T-cell (primary cell): ENCODE measurements at regions not wholly inside any gene's neighbourhood (a gene's known extent, or its start where the extent isn't known, plus 50 kb on each side); places are given as distances from the start of the nearest gene placed in this dataset.

Experiments used
- ATAC-seq, 4 experiments: fragments of 200-7000 bp in 3 of 4; fragments of 150-1000 bp in 1 of 4; cut with Tn5 transposase; replicated peaks in 1 of 4; 1 replicate in 3 of 4; 2 replicates in 1 of 4; pipeline ENCODE4 v1.10.0; 2021; ENCODE audit warnings: moderate library complexity in 3 of 4, mild to moderate bottlenecking in 2 of 4, moderate number of reproducible peaks in 1 of 4
- CTCF ChIA-PET, 2 donors: fragments of 300-600 bp; sonication (Branson Sonifier 250); formaldehyde crosslinking; loops; one replicate each; lab custom pipeline; 2022; ENCODE audit warnings: antibody characterized with exemption in 2 of 2; lab: Charles Lee
- POLR2A ChIA-PET, 2 donors: fragments of 300-600 bp; sonication (Branson Sonifier 250); formaldehyde crosslinking; loops; one replicate each; lab custom pipeline; 2022; ENCODE audit warnings: antibody characterized with exemption in 2 of 2; lab: Charles Lee
- DNase-seq, 35 experiments: peaks; one replicate each; pipeline versions ENCODE4 v3.0.0 to v3.0.0-alpha.2; 2013 to 2023
- H3K27ac ChIP-seq: one replicate; pipeline ENCODE4 v1.5.1; 2013; ENCODE audit warnings: low read length
- H3K27me3 ChIP-seq, 2 experiments: replicated peaks in 1 of 2; 1 replicate in 1 of 2; 2 replicates in 1 of 2; pipeline versions ENCODE4 v1.6.1 to v1.7.0; 2013; ENCODE audit warnings: low read length in 1 of 2, mixed read lengths in 1 of 2; ENCODE audit not compliant: control insufficient read depth in 2 of 2, insufficient read depth in 2 of 2; ENCODE audit errors: extremely low read depth in 1 of 2
- H3K36me3 ChIP-seq, 2 donors: 1 replicate in 1 of 2; 2 replicates in 1 of 2; pipeline versions ENCODE4 v1.6.1 to v1.7.0; 2013; ENCODE audit warnings: low read length in 1 of 2; ENCODE audit not compliant: control insufficient read depth in 2 of 2, insufficient read depth in 1 of 2; ENCODE audit errors: extremely low read depth in 1 of 2
- H3K4me1 ChIP-seq, 2 experiments: 1 replicate in 1 of 2; 2 replicates in 1 of 2; pipeline versions ENCODE4 v1.6.1 to v1.7.0; 2013; ENCODE audit warnings: low read length in 2 of 2, mixed read lengths in 1 of 2; ENCODE audit not compliant: insufficient read depth in 2 of 2, control insufficient read depth in 1 of 2; ENCODE audit errors: extremely low read depth in 1 of 2
- H3K4me3 ChIP-seq, 2 donors: 1 replicate in 1 of 2; 2 replicates in 1 of 2; pipeline versions ENCODE4 v1.5.1 to v1.7.0; 2013; ENCODE audit warnings: mild to moderate bottlenecking in 2 of 2, low read length in 1 of 2, moderate library complexity in 1 of 2; ENCODE audit not compliant: control insufficient read depth in 1 of 2; ENCODE audit errors: extremely low read depth in 1 of 2
- H3K9me3 ChIP-seq: 2 replicates; pipeline ENCODE4 v1.7.0; 2013
- H3K27ac Mint-ChIP-seq, 2 donors: one replicate each; pipeline ENCODE4 v1.8.0; 2020 to 2021; ENCODE audit warnings: mild to moderate bottlenecking in 2 of 2, mixed read lengths in 2 of 2
- H3K27me3 Mint-ChIP-seq, 2 donors: one replicate each; pipeline ENCODE4 v1.8.0; 2021 to 2022; ENCODE audit warnings: mixed read lengths in 2 of 2
- H3K36me3 Mint-ChIP-seq: one replicate; pipeline ENCODE4 v1.8.0; 2021; ENCODE audit warnings: mixed read lengths
- H3K4me1 Mint-ChIP-seq, 3 donors: one replicate each; pipeline ENCODE4 v1.8.0; 2020 to 2022; ENCODE audit warnings: mixed read lengths in 3 of 3, mild to moderate bottlenecking in 1 of 3
- H3K4me3 Mint-ChIP-seq, 3 donors: one replicate each; pipeline ENCODE4 v1.8.0; 2020 to 2022; ENCODE audit warnings: mild to moderate bottlenecking in 3 of 3, mixed read lengths in 3 of 3, moderate library complexity in 3 of 3
- H3K9me3 Mint-ChIP-seq, 3 donors: one replicate each; pipeline ENCODE4 v1.8.0; 2020 to 2022; ENCODE audit warnings: mixed read lengths in 3 of 3
- WGBS: methylation state at CpG from one replicate; pipeline ENCODE4 v1.1.5; 2013; ENCODE audit warnings: missing lambda C conversion rate; ENCODE audit not compliant: insufficient coverage; 5-methylcytosine and 5-hydroxymethylcytosine counted together

- no peaks in the 10 kb centered on the region for H3K36me3 Mint-ChIP-seq
These were observed 240.2 kb downstream of the IRX1 start for GRCh38 chr5:3835811-3836210.

GRCh38 chr5:3836528-3836927 is 240.9 kb downstream of the IRX1 start:
- Mint-ChIP-seq H3K27ac (no peak overlapping the region), H3K4me3 (no peak overlapping the region), H3K36me3 (no peaks in the 10 kb centered on the region), H3K9me3 (peaks cover 0 to 4% (median 4%) of the 10 kb centered on the region in 3 donors), H3K27me3 (no peaks in the 10 kb centered on the region), H3K4me1 (no peaks in the 10 kb centered on the region)
- H3K36me3 ChIP-seq = no peaks in the 10 kb centered on the region
- H3K27ac ChIP-seq = no peak overlapping the region
- H3K4me3 ChIP-seq = no peak overlapping the region
- no peaks in the 10 kb centered on the region for H3K4me1 ChIP-seq
- no peaks in the 10 kb centered on the region for H3K9me3 ChIP-seq
- no peak for DNase-seq
- no peak for ATAC-seq
- ChIA-PET POLR2A (no interaction called here), CTCF (no interaction called here)
- WGBS = no CpG with 5 or more reads among the region's 2 CpGs
- H3K27me3 ChIP-seq = no peaks in the 10 kb centered on the region

More at GRCh38 chr5:3835811-3836210, 240.2 kb downstream of the IRX1 start:
- no peak for ATAC-seq
- H3K4me3 Mint-ChIP-seq = no peak overlapping the region
- H3K9me3 Mint-ChIP-seq = peaks cover 0 to 4% (median 4%) of the 10 kb centered on the region in 3 donors
- no peaks in the 10 kb centered on the region for H3K4me1 ChIP-seq
- H3K27ac ChIP-seq = no peak overlapping the region
- H3K36me3 ChIP-seq = no peaks in the 10 kb centered on the region
- no peaks in the 10 kb centered on the region for H3K27me3 Mint-ChIP-seq
- H3K4me1 Mint-ChIP-seq = no peaks in the 10 kb centered on the region
- no peaks in the 10 kb centered on the region for H3K9me3 ChIP-seq
- no peaks in the 10 kb centered on the region for H3K27me3 ChIP-seq
- WGBS = 66% methylated on average over 5 of the region's 8 CpGs
- H3K27ac Mint-ChIP-seq = no peak overlapping the region
- DNase-seq = no peak
- CTCF ChIA-PET = no interaction called here
- POLR2A ChIA-PET = no interaction called here
- no peak overlapping the region for H3K4me3 ChIP-seq

GRCh38 chr5:3837506-3837905 is 241.9 kb downstream of the IRX1 start:
- no peaks in the 10 kb centered on the region for H3K36me3 ChIP-seq
- H3K36me3 Mint-ChIP-seq = no peaks in the 10 kb centered on the region
- ATAC-seq (no peak), DNase-seq (no peak)
- H3K4me3 ChIP-seq = no peak overlapping the region
- no peak overlapping the region for H3K27ac ChIP-seq
- peaks cover 0 to 4% (median 4%) of the 10 kb centered on the region in 3 donors for H3K9me3 Mint-ChIP-seq
- no peaks in the 10 kb centered on the region for H3K4me1 ChIP-seq
- H3K4me3 Mint-ChIP-seq = no peak overlapping the region
- 92% methylated on average over 1 of the region's 4 CpGs for WGBS
- POLR2A ChIA-PET = no interaction called here
- no peaks in the 10 kb centered on the region for H3K27me3 Mint-ChIP-seq
- no peak overlapping the region for H3K27ac Mint-ChIP-seq
- H3K27me3 ChIP-seq = no peaks in the 10 kb centered on the region
- CTCF ChIA-PET = no interaction called here
- H3K9me3 ChIP-seq = no peaks in the 10 kb centered on the region
- H3K4me1 Mint-ChIP-seq = no peaks in the 10 kb centered on the region

DNA sequence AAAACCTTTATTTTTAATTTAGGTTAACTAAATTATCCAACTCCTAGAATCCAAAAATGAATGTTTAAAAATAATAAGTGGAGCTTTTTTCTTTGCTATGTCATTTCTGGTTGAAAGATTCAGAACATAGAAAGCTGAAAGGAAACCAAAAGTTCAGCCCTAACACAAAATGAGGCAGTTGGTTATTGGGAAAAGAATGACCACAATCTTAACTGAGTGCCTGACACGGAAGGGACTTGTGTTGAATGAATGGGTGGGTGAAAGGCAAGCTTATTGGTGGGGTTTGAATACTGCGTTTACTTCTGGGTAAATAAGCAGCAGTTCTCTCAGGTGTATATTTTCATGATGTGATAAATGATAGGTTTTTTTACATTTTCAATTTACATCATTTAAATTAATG is 243.5 kb downstream of the IRX1 start:
- no peaks in the 10 kb centered on the region for H3K9me3 ChIP-seq
- H3K36me3 ChIP-seq = no peaks in the 10 kb centered on the region
- Mint-ChIP-seq H3K4me3 (no peak overlapping the region), H3K9me3 (peaks cover 0 to 4% (median 4%) of the 10 kb centered on the region in 3 donors), H3K36me3 (no peaks in the 10 kb centered on the region), H3K4me1 (no peaks in the 10 kb centered on the region), H3K27ac (no peak overlapping the region), H3K27me3 (no peaks in the 10 kb centered on the region)
- WGBS = 33% methylated on average over 1 of the region's 2 CpGs
- H3K4me3 ChIP-seq = no peak overlapping the region
- DNase-seq (no peak), ATAC-seq (no peak)
- no peaks in the 10 kb centered on the region for H3K4me1 ChIP-seq
- ChIA-PET POLR2A (no interaction called here), CTCF (no interaction called here)
- H3K27ac ChIP-seq = no peak overlapping the region
- H3K27me3 ChIP-seq = no peaks in the 10 kb centered on the region

DNA sequence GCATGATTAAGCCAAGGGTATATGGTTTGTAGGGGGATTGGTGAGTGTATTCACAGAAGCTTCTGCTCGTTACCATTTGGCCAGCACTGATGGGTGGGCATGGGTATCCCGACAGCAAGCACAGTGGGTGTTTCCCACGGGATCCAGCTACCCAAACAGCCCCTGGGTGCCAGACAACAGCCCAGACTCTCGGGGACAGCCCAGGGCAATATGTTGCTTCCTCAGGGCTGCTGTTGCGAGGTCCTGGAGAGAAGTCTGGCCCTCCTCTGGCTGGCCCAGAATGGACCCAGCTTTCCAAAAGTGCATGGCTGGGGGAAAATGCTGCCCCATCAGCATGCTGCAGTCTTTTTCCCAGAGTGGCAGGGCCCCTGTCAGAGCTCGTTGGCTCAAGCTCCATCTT is 247.0 kb downstream of the IRX1 start:
- H3K9me3 Mint-ChIP-seq = peaks cover 0 to 6% (median 3%) of the 10 kb centered on the region in 3 donors
- Histone ChIP-seq H3K36me3 (no peaks in the 10 kb centered on the region), H3K9me3 (no peaks in the 10 kb centered on the region), H3K4me1 (no peaks in the 10 kb centered on the region), H3K4me3 (no peak overlapping the region), H3K27ac (no peak overlapping the region), H3K27me3 (no peaks in the 10 kb centered on the region)
- 51% methylated on average over 6 of the region's 6 CpGs for WGBS
- no peak overlapping the region for H3K4me3 Mint-ChIP-seq
- ChIA-PET CTCF (no interaction called here), POLR2A (no interaction called here)
- no peaks in the 10 kb centered on the region for H3K36me3 Mint-ChIP-seq
- no peaks in the 10 kb centered on the region for H3K27me3 Mint-ChIP-seq
- no peaks in the 10 kb centered on the region for H3K4me1 Mint-ChIP-seq
- DNase-seq (no peak), ATAC-seq (no peak)
- no peak overlapping the region for H3K27ac Mint-ChIP-seq

- H3K4me3 ChIP-seq = no peak overlapping the region
- Mint-ChIP-seq H3K4me1 (no peaks in the 10 kb centered on the region), H3K4me3 (no peak overlapping the region), H3K27ac (no peak overlapping the region), H3K27me3 (no peaks in the 10 kb centered on the region), H3K9me3 (peaks cover 0 to 6% (median 0%) of the 10 kb centered on the region in 3 donors), H3K36me3 (no peaks in the 10 kb centered on the region)
- no peaks in the 10 kb centered on the region for H3K36me3 ChIP-seq
- DNase-seq (no peak), ATAC-seq (no peak)
- H3K27me3 ChIP-seq = no peaks in the 10 kb centered on the region
- CTCF ChIA-PET = no interaction called here
- POLR2A ChIA-PET = no interaction called here
- H3K27ac ChIP-seq = no peak overlapping the region
- no peaks in the 10 kb centered on the region for H3K9me3 ChIP-seq
- H3K4me1 ChIP-seq = no peaks in the 10 kb centered on the region
- WGBS = 77% methylated on average over 5 of the region's 6 CpGs
These were observed 248.1 kb downstream of the IRX1 start for GRCh38 chr5:3843706-3844105.

GRCh38 chr5:3844266-3844665 is 248.6 kb downstream of the IRX1 start:
- H3K27ac ChIP-seq = no peak overlapping the region
- Mint-ChIP-seq H3K27me3 (no peaks in the 10 kb centered on the region), H3K9me3 (peaks cover 0 to 6% (median 0%) of the 10 kb centered on the region in 3 donors), H3K27ac (no peak overlapping the region), H3K36me3 (no peaks in the 10 kb centered on the region), H3K4me1 (no peaks in the 10 kb centered on the region), H3K4me3 (no peak overlapping the region)
- no peaks in the 10 kb centered on the region for H3K9me3 ChIP-seq
- ChIA-PET CTCF (no interaction called here), POLR2A (no interaction called here)
- no peak overlapping the region for H3K4me3 ChIP-seq
- no peaks in the 10 kb centered on the region for H3K4me1 ChIP-seq
- no peak for DNase-seq
- H3K36me3 ChIP-seq = no peaks in the 10 kb centered on the region
- no peak for ATAC-seq
- WGBS = 83% methylated on average over 5 of the region's 7 CpGs
- no peaks in the 10 kb centered on the region for H3K27me3 ChIP-seq
